ENCODE measurements at regions not wholly inside any gene's neighbourhood (a gene's known extent, or its start where the extent isn't known, plus 50 kb on each side); places are given as distances from the start of the nearest gene placed in this dataset.

DNA sequence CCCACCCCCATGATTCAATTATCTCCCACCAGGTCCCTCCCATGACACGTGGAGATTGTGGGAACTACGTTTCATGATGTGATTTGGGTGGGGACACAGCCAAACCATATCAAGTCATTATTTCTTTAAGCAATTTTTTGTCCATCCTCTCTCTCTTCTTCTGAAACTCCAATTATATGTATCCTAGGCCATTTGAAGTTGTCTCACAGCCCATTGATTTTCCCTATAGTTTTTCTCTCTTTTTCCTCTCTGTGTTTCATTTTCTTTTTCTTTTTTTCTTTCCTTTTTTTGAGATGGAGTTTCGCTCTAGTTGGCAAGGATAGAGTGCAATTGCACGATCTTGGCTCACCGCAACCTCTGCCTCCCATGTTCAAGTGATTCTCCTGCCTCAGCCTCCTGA lies 101.9 kb upstream of the CXCL14 start:
- TF ChIP-seq, protein P1, sequence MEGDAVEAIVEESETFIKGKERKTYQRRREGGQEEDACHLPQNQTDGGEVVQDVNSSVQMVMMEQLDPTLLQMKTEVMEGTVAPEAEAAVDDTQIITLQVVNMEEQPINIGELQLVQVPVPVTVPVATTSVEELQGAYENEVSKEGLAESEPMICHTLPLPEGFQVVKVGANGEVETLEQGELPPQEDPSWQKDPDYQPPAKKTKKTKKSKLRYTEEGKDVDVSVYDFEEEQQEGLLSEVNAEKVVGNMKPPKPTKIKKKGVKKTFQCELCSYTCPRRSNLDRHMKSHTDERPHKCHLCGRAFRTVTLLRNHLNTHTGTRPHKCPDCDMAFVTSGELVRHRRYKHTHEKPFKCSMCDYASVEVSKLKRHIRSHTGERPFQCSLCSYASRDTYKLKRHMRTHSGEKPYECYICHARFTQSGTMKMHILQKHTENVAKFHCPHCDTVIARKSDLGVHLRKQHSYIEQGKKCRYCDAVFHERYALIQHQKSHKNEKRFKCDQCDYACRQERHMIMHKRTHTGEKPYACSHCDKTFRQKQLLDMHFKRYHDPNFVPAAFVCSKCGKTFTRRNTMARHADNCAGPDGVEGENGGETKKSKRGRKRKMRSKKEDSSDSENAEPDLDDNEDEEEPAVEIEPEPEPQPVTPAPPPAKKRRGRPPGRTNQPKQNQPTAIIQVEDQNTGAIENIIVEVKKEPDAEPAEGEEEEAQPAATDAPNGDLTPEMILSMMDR (IDR thresholded peaks at IDR 0.05) = no peak
- TF ChIP-seq EP300 (IDR thresholded peaks at IDR 0.05) (no peak), POLR2A (IDR thresholded peaks at IDR 0.05) (no peak)
